ENCODE measurements at regions not wholly inside any gene's neighbourhood (a gene's known extent, or its start where the extent isn't known, plus 50 kb on each side); places are given as distances from the start of the nearest gene placed in this dataset.

DNA sequence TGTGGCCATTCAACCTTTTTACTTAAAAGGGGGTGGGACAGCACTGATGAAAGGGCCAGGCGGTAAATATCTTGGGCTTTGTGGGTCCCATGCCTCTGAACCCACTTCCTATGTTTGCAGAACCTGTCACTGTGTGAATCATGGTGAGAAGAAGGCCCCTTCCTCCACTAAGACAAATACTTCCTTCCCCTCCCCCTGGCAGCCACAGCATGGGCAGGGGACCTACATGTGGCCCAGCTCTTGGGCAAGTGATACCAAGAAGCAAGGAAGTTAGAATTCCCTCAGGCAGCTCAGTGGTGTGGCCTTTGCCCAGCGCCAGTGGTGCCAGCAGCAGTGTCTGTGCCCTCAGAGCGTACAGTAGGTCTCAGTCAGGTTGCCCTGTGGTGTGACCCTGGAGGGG is 168.6 kb downstream of the TRIM33 start:
- Histone ChIP-seq H3K9me3 (no peaks in the 10 kb centered on the region), H3K4me1 (peaks cover 2 to 24% (median 9%) of the 10 kb centered on the region in 9 donors), H3K36me3 (no peaks in the 10 kb centered on the region), H3K27ac (peak overlapping the region in 1 of 10 donors; percentile 48), H3K27me3 (peaks cover 0 to 8% (median 0%) of the 10 kb centered on the region in 7 donors), H3K4me3 (no peak overlapping the region)
- DNase-seq: no peak
- TF ChIP-seq, protein P1, sequence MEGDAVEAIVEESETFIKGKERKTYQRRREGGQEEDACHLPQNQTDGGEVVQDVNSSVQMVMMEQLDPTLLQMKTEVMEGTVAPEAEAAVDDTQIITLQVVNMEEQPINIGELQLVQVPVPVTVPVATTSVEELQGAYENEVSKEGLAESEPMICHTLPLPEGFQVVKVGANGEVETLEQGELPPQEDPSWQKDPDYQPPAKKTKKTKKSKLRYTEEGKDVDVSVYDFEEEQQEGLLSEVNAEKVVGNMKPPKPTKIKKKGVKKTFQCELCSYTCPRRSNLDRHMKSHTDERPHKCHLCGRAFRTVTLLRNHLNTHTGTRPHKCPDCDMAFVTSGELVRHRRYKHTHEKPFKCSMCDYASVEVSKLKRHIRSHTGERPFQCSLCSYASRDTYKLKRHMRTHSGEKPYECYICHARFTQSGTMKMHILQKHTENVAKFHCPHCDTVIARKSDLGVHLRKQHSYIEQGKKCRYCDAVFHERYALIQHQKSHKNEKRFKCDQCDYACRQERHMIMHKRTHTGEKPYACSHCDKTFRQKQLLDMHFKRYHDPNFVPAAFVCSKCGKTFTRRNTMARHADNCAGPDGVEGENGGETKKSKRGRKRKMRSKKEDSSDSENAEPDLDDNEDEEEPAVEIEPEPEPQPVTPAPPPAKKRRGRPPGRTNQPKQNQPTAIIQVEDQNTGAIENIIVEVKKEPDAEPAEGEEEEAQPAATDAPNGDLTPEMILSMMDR (IDR thresholded peaks at IDR 0.05): no peak
- 88 to 98% methylated on average over 3 of the region's 3 CpGs for WGBS, 2 donors
- ATAC-seq: no peak
- intact Hi-C loops (cut with DNase I): loop anchor here in 5 of 10 donors (10.0 kb wide), 3 partner anchors 82 to 332 kb away; partner anchors contain the start of gene DENND2C (in 1 of the 5)

DNA sequence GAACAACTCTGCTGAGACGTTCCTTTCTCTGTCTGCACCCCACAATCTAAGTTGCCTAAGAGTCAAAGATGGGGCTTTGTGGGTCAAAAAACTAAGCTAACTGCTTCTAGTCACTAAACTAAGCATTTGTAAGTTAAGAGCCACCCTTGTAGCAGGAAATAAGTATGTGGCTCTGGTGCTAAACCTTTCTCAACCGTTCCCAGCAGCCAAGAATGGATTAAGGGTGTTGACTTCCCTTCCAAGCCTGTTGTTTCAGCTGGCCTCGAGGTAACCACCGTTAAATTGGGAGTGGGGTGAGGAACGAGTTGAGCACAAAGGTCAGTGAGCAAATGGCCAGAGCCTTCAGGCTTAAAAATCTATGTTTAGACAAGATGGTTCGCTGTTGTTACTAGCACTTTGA is 169.1 kb downstream of the TRIM33 start:
- H3K36me3 ChIP-seq: no peaks in the 10 kb centered on the region
- ATAC-seq (no peak), DNase-seq (no peak)
- TF ChIP-seq, protein P1 (IDR thresholded peaks at IDR 0.05): no peak
- WGBS, 2 donors: 34 to 47% methylated on average over 6 of the region's 6 CpGs
- peaks cover 0 to 13% (median 0%) of the 10 kb centered on the region in 7 donors for H3K27me3 ChIP-seq
- no peak overlapping the region for H3K4me3 ChIP-seq
- H3K4me1 ChIP-seq: peaks cover 2 to 24% (median 9%) of the 10 kb centered on the region in 9 donors
- intact Hi-C loops (cut with DNase I): loop anchor here in 5 of 10 donors (10.0 kb wide), 3 partner anchors 83 to 333 kb away; partner anchors contain the start of gene DENND2C (in 1 of the 5)
- peak overlapping the region in 1 of 10 donors; percentile 48 for H3K27ac ChIP-seq
- H3K9me3 ChIP-seq: no peaks in the 10 kb centered on the region

- no peaks in the 10 kb centered on the region for H3K9me3 ChIP-seq
- ATAC-seq (no peak), DNase-seq (no peak)
- intact Hi-C loops (cut with DNase I): loop anchor here in 5 of 10 donors (10.0 kb wide), 3 partner anchors 84 to 334 kb away; partner anchors contain the start of gene DENND2C (in 1 of the 5)
- H3K27ac ChIP-seq: peak overlapping the region in 1 of 10 donors; percentile 48
- WGBS, 2 donors: 80 to 86% methylated on average over 3 of the region's 3 CpGs
- H3K27me3 ChIP-seq: peaks cover 0 to 14% (median 0%) of the 10 kb centered on the region in 7 donors
- TF ChIP-seq, protein P1 (IDR thresholded peaks at IDR 0.05): no peak
- H3K4me3 ChIP-seq: no peak overlapping the region
- H3K4me1 ChIP-seq: peaks cover 0 to 20% (median 7%) of the 10 kb centered on the region in 9 donors
- H3K36me3 ChIP-seq: no peaks in the 10 kb centered on the region
These were observed 169.7 kb downstream of the TRIM33 start for GRCh38 chr1:114341299-114341698.

- H3K27ac ChIP-seq: peak overlapping the region in 1 of 10 donors; percentile 31
- ATAC-seq (no peak), DNase-seq (no peak)
- no peaks in the 10 kb centered on the region for H3K36me3 ChIP-seq
- H3K4me3 ChIP-seq: no peak overlapping the region
- intact Hi-C loops (cut with DNase I): loop anchor here in 5 of 10 donors (10.0 kb wide), 3 partner anchors 84 to 334 kb away; partner anchors contain the start of gene DENND2C (in 1 of the 5)
- no peaks in the 10 kb centered on the region for H3K9me3 ChIP-seq
- TF ChIP-seq, protein P1 (IDR thresholded peaks at IDR 0.05): no peak
- WGBS, 2 donors: 83 to 96% methylated on average over 1 of the region's 1 CpG
- peaks cover 0 to 17% (median 4%) of the 10 kb centered on the region in 9 donors for H3K4me1 ChIP-seq
- peaks cover 0 to 14% (median 0%) of the 10 kb centered on the region in 7 donors for H3K27me3 ChIP-seq
These were observed 170.1 kb downstream of the TRIM33 start for GRCh38 chr1:114340892-114341291.
